Effector CD8-positive, alpha-beta T cell (primary cell): ENCODE measurements at regions not wholly inside any gene's neighbourhood (a gene's known extent, or its start where the extent isn't known, plus 50 kb on each side); places are given as distances from the start of the nearest gene placed in this dataset.

Experiments
- DNase-seq: peaks from one replicate; lab custom pipeline; 2025; lab: John Stamatoyannopoulos, UW

DNA sequence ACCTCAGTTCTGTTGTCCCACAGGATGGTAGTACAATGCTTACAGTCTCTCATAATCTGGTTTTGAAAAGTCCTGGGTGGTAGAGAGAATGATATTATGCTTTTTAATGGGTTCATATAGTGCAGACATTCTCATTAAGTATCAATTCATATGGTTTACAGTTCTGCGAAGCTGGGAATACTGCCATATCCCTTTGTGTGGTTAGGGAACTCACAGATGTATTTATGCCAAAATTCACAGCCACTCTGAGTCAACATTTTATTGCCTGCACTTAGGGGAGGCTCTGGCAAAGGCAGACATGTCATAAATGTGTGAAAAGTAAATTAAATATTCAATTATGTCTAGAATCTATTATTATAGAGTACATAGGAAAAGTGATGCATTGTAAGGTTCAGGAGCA is 808.2 kb downstream of the SUCLG1 start:
- DNase-seq = no peak

DNA sequence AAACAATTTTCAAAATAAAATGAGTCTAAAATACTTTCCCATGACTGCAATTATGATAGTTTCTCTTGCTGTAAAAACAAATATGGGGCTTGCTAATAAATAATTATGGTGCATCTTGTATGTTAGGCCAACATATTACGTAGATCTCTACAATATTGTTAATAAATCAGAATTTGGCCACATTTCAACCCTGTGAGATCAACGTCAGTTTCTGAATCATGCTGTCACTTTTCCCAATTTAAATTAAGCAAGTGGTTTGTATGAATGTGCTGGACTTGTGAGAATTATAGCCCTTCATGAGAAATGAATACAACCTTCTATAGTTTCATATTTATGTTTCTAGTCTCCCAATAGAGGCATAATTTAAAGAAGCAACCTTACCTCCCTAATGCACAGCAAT is 808.9 kb downstream of the SUCLG1 start:
- DNase-seq = no peak

DNA sequence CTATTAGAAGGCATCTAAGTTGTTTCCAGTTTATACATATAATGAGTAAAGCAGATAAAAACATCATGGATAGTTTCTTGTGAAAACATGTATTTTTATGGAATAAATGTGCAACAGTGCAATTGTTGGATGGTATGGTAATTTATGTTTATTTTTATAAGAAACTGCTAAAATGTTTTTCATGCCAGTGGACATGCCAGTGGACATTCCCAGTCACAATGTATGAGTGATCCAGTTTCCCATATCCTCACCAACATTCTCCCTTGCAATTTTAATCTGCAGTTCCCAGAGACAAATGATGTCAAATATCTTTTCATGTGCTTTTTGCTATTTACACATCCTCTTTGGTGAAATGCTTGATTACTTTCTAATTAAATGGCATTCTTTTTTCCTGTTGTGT is 818.6 kb downstream of the SUCLG1 start:
- no peak for DNase-seq

DNA sequence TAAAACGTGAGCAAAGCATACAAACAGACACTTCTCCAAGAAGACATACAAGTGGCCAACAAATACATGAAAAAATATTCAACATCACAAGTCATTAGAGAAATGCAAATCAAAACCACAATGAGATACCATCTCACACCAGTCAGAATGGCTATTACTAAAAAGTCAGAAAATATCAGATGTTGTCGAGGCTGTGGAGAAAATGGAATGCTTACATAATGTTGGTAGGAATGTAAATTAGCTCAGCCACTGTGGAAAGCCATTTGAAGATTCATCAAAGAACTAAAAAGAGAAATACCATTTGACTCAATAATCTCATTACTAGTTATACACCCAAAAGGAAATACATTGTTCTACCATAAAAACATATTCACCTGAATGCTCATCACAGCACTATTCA is 825.7 kb downstream of the SUCLG1 start:
- no peak for DNase-seq

DNA sequence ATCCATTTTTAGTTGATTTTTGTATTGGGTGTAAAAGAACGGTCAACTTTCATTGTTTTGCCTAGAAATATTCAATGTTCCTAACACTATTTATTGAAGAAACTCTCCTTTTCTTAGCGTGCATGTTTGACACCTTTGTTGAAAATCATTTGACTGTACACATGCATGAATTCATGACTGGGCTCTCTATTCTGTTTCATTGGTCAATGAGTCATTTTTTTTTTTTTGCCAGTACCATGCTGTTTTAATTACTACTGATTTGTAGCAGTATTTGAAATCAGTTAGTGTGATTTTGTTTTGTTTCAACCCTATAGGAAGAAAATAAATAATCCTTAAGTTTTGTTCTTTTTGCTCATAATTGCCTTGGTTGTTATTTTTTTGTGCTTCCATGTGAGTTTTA is 828.7 kb downstream of the SUCLG1 start:
- no peak for DNase-seq

DNA sequence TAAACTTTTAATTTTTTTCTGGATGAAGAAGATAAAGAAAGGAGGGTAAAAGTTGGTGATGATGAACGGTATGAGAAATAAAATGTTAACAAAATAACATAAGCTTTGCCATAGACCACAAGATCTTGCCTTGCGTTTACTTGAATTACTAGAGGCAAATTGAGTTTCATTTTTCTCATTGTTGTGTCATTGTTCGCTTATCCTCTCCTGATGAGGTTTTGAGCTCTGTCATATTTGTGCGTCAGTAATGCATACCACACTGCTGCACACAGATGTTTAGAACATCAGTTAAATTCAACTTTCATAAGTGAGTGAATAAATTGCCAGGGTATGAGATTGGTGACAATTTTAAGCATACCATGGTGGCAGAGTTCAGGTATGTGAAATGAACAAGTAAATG is 843.6 kb downstream of the SUCLG1 start:
- no peak for DNase-seq

DNA sequence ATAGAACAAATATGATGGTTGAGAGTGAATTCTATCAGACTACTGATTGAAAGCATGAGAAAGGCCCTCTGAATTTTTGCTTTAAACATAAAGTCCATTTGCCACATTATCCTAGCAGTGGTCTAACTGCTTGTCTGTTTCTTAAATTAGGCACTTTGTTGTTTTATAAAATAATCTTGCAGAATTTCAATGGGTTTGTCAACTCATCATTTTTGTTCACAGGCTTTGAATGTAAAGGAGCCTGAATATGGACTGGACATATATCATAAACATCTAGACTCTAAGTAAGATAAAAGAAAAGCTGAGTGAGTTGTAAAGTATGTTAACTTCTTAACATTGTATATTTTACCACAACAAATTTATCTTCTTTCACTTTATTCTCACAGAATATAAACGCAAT is 845.9 kb downstream of the SUCLG1 start:
- no peak for DNase-seq

DNA sequence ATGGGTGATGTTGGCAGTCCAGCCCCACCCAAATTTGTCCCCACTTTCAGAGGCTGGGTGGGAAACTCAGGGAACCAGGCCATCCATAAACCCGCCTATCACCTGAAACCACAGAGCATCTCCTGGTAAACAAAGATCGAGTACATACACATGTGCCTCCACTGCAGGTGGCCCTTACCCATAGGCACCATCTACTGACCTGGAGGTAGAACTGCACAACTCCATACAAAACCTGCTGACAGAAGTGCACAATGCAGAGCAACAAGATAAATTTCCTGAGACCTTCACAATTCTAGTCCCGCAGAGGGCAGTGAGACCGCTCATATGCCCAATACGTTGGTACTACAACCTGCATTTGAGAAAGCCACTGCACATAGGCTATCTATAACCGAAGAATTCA is 856.3 kb downstream of the SUCLG1 start:
- DNase-seq = no peak

DNA sequence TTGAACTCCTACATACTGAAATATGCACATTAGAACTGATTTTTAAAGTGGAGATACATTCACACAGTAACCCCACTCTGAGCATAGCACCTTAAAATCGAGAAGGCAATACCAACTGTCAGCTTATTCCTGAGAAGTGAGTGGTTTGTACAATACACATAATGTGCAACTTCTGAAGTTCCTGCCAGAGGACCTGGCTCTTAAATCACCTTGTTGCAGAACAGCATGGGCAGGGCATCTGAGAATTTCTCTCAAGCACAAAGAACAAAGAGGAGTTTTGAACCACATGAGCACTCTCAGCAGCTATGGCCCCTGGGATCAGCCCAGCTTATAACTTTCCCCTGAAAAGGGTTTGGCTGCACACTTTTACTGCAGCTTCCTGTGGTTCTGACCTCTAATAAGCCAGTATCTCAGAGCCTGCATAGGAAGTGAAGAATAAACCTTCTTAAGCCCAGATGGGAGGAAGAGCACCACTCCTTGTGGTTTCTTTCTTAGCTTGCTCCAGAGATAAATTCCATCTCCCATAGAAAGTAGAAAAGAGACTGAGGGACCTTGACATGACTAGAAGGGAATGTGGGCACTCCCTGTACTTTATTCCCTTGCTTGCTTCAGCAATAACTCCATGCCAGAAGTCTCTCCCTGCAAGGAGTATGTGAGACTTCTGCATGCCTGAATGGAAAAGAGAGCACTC is 862.3 kb downstream of the SUCLG1 start:
- no peak for DNase-seq

DNA sequence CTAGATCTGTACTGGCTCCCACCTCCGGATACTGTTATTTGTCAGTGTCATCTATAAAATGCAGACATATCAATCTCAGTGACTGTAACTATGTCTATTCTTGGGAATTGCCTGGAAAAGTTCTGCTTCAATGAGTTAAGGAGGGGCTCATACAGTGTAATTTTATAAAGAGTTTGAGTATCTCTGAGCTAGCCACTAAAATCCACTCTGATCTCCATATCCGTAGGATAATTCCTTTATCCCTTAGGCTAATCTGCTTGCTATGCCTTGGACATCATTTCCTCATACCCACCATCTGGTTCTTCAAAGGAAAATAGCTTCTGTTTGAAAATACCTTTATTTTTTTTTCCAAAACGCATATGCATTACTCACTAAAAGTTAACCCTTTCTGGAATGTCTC is 863.2 kb downstream of the SUCLG1 start:
- DNase-seq = no peak

DNA sequence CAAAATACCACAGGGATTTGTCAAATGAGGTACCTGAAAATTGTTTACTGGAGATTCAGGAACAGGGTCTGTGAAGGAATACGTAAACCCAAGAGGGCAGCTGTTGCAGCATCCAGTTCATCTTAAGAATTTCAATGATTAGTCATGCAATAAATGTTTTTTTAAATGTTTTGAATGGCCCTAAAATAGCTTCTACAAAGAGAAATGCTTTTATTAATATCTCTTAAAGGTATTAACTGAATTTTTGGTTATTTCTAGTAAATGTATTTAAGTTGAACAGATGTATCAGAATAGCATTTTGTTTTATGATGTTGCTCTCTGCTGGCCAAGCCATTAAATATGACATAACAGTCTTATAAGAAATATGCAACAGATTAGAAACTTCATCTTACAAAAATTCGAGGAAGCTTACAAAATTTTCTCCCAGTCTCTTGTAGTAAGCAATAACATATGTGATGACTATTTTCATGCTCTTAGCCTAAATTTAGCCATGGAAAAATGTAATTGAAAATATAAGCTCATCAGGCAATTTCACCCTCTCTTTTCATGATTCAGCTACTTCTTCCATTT is 863.9 kb downstream of the SUCLG1 start:
- DNase-seq = no peak

DNA sequence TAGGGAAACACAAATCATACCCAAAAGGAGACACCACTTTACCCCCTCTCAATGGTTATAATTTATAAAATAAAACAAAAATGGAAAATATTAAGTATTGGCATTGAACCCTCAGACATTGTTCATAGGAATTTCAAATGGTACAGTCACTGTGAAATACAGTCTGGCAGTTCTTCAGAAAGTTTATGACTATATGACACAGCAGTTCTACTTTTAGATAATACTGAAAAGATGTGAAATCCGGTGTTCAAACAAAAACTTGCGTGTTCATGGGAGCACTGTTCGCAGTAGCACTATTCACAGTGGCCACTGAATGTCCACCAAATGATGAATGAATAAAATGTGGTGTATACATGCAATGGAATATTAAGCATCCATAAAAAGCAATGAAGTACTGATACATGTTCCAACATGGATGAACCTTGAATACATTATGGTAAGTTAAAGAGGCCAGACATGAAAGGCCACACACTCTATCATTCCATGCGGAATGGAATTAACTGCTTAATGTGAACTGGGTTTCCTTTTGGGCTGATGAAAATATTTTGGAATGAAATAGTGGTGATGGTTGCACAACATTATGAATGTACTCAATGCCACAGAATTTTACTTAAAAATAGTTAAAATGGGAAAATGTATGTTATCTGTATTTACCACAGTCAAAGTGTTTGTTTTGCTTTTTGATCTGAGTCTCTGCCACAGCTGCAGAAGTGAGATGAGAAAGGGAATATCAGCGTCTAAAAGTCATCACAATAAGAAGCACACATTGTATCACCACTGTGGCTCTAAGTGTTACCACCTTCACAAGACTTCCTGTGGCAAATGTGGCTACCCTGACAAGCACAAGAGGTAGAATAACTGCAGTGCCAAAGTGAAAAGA is 864.6 kb downstream of the SUCLG1 start:
- no peak for DNase-seq

DNA sequence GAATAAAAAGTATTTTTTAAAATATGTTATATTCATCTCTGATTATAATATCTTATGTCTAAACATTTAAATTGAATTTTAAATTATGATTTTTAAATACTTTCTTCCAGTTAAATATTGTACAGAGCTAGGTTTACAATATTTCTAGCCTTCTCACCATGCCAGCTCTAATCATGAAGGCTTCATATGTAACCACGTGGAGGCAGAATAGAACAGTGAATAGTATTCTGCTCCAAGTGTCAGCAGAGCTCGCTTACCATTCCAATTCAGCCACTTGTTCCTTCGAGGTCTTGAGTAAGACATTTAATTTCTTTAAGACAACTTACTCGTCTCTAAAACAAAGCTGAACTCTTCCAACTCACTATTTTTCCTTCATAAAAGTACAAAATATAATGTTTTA is 871.8 kb downstream of the SUCLG1 start:
- DNase-seq = no peak

DNA sequence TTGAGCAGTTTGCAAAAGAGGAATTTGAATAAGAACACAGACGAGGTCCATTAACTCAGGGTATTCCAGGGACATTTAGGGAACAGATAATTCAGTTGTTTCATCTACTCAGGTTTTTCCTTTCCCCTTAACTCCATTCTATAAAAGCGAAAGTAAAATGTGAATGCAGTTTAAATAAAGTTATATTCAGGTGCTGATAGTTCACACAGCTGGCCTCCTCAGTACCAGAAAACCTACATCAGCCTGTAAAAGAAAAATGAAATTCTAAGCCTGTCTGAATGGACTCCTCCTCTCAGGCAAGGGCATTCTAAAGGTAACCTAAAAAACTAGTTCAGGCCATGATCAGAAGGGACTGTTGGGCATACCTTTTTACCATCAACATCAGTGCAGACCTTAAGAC is 873.8 kb downstream of the SUCLG1 start:
- no peak for DNase-seq

DNA sequence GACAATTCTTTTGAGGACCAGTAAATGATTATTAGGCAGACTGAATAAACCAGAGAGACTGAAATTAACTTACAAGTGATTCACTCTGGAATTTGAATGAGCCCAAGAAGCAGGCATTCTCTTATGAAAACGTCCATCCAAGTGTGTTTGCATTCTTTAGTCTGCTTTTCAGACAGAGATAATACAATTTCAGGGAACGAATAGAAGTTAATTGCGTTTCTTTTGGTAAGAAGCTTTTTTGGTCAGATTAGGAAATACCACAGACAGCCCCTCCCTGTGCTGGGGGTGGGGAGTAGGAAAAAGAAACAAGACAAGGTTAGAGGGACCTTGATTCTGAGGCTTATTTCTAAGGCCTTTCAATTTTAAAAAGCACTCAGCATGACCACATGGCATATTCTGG is 874.4 kb downstream of the SUCLG1 start:
- no peak for DNase-seq

DNA sequence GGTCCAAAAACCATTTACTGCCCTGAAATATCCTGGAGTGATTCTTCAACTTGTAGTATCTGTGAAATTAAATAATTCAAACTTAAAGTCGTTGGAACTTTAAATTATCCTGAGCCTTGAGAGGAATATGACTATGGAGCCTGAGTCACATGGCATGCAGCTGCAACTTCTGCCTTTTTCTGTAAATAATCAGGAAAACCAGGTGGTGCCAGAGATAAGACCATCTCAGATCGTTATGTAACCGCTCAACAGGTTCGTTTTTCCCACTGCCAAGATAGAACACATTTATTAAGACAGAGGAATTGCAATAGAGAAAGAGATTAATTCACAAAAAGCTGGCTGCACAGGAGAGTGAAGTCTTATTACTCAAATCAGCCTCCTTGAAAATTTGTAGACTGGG is 876.5 kb downstream of the SUCLG1 start:
- DNase-seq = no peak

DNA sequence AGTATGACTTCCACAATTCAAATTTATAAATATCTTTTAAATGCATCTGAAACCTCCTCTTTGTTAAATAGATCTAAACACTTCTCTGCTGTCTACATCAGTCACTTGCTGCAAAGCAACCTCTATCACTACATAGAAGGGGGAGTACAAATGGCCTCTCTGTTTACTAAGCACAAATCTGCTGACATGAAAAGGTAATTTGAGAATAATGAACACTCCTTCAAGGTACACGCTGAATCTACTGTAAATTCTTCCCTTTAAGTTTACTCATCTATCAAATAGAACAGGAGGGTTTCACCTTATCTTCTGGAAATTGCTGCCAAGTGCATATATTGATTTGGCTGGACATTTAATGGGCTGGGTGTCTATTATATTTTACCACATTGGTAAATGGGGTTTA is 879.6 kb downstream of the SUCLG1 start:
- no peak for DNase-seq

DNA sequence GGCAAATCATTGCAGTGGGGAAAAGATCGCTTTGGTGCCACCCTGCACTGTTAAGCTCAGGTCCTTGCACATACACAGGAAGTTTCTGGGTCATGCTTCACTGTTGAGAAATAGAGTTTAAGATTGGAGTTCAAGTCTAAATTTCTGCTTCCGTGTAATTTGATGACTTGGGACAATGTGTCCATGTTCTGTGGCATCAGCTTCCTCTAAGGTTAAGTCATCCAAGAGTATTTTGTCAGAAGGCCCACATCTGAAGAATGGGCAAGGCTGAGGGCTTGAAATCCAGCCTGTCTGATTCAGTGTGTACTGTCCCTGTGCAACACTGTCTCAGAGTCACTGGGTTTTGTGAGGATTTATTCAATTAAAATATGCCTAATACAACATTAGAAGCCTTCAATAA is 880.7 kb downstream of the SUCLG1 start:
- DNase-seq = no peak

DNA sequence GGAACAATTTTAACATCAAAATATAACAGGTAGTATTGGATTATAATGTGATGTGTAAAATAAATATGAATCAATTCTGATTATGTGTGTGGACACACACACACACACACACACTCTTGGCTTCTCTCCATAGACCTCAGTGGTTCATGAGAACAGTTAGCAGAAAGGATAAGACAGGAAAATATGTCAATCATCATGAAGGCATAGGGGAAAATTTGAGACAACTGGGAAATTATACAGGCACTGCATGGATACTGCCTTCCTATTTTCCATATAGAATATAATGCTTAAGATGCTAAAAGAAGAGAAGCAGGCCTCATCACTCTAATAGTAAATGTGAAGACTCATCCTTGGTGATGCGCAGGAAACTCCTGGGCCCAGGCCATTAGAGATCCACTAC is 884.5 kb downstream of the SUCLG1 start:
- no peak for DNase-seq

DNA sequence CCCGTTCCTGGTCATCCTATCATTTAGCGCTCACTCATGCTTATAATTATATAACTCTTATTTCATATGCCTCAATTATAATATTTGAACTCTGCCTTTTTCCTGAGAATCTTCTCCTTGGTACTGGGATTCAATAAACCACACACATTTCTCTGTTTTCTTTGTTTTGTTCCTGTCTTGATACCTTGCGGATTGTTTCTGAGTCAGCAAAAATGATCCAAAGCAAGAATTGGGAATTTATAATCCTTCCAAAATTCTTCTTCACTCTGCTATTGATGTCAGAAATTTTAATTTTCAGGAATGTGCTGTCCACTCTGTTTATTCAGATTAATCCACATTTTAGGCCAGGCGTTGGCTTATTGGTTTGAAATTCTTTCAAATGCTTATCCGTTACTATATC is 886.0 kb downstream of the SUCLG1 start:
- DNase-seq = no peak

DNA sequence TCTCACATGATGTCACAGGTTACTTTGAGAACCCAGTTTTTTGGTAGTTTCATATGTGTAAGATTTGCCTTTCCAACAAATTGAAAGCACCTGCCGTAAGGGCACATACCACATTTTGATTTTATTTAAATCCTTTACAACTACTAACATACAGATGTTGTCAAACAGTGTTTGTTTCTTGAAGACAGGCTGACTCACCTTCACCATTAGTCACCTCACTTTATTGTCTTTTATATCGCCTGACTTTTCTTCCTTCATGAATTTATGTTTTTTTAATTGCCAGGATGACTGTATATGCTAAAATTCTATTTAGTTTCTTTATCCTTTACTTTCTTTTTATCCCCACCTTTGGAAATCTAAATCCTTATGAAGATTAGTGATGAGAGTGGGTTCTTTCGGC is 886.7 kb downstream of the SUCLG1 start:
- DNase-seq = no peak

DNA sequence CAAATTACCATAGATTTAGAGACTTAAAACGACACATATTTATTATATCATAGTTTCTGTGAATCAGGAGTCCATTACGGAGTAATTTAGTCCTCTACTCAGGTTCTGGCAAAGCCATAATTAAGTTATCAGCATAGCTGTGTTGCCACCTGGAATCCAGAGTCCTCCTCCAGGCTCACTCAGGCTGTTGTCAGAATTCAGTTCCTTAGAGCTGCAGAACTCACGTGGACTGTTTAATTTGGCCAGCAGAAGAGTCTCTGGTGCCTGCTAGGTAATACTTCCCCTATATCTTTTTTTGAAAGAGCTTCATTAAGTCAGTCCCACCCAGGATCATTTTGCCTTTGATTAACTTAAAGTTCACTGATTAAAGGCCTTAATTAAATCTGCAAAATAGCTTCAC is 891.5 kb downstream of the SUCLG1 start:
- DNase-seq = no peak

DNA sequence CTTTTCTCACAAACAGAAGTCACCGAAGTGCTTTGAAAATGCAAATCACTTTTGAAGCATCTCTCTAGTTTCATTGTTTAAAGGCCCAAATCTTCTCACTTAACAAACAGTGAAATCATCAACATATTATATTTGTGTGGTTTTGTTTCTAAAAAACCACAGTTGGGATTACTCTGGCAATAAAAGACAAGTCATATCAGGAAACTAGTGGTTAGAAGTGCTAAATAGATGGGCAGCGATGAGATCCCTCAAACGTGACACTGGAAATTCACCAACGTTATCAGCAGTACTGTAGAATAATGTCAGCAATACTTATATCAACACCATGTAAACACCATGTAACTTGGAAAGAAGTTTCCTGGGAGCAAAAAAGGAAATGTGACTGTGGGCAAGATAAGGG is 893.5 kb downstream of the SUCLG1 start:
- no peak for DNase-seq
